Stomach (tissue), 4 donors: ENCODE measurements at regions not wholly inside any gene's neighbourhood (a gene's known extent, or its start where the extent isn't known, plus 50 kb on each side); places are given as distances from the start of the nearest gene placed in this dataset.

ENCODE experiments used
- CTCF ChIP-seq, 7 experiments: fragments of 450-650 bp in 4 of 7; fragments of 200-600 bp in 3 of 7; sonication (generic) in 3 of 7; IDR thresholded peaks; one replicate each; pipeline ENCODE4 v1.5.1; 2016 to 2019; ENCODE audit warnings: antibody characterized with exemption in 7 of 7, control low read depth in 2 of 7, mild to moderate bottlenecking in 1 of 7
- EP300 ChIP-seq: sonication (generic); formaldehyde crosslinking; IDR thresholded peaks from one replicate; pipeline ENCODE4 v1.6.1; 2017; ENCODE audit warnings: antibody characterized with exemption
- POLR2A ChIP-seq, 4 donors: fragments of 450-650 bp; IDR thresholded peaks; one replicate each; pipeline ENCODE4 v1.6.1; 2016; ENCODE audit warnings: antibody characterized with exemption in 4 of 4, control low read depth in 2 of 4, mild to moderate bottlenecking in 1 of 4, moderate library complexity in 1 of 4
- POLR2AphosphoS5 ChIP-seq, 3 donors: sonication (generic); formaldehyde crosslinking; IDR thresholded peaks; one replicate each; pipeline ENCODE4 v1.6.1; 2016; ENCODE audit warnings: antibody characterized with exemption in 3 of 3

GRCh38 chr4:100879471-100879870 is 361.6 kb upstream of the EMCN start:
- no peak for TF ChIP-seq POLR2A (IDR thresholded peaks at IDR 0.05)
- no peak for TF ChIP-seq EP300
- no peak for TF ChIP-seq CTCF (IDR thresholded peaks at IDR 0.05)
- no peak for TF ChIP-seq POLR2AphosphoS5 (IDR thresholded peaks at IDR 0.05)
